Keratinocyte (primary cell): ENCODE measurements at regions not wholly inside any gene's neighbourhood (a gene's known extent, or its start where the extent isn't known, plus 50 kb on each side); places are given as distances from the start of the nearest gene placed in this dataset.

Experiments used
- EZH2 ChIP-seq: IDR thresholded peaks from one replicate; pipeline ENCODE4 v1.6.1; 2012; ENCODE audit warnings: inconsistent platforms, mild to moderate bottlenecking, low read length, moderate library complexity
- TF ChIP-seq, protein P1 (sequence below), 3 experiments: IDR thresholded peaks in 1 of 3; conservative IDR thresholded peaks in 1 of 3; optimal IDR thresholded peaks in 1 of 3; 2 replicates in 2 of 3; 3 replicates in 1 of 3; pipeline versions ENCODE3 to v1.5.1; 2011; ENCODE audit warnings: low read length in 3 of 3, mild to moderate bottlenecking in 3 of 3, moderate library complexity in 2 of 3, control low read depth in 1 of 3, inconsistent platforms in 1 of 3; ENCODE audit not compliant: insufficient read depth in 2 of 3; ENCODE audit errors: extremely low read depth in 1 of 3

DNA sequence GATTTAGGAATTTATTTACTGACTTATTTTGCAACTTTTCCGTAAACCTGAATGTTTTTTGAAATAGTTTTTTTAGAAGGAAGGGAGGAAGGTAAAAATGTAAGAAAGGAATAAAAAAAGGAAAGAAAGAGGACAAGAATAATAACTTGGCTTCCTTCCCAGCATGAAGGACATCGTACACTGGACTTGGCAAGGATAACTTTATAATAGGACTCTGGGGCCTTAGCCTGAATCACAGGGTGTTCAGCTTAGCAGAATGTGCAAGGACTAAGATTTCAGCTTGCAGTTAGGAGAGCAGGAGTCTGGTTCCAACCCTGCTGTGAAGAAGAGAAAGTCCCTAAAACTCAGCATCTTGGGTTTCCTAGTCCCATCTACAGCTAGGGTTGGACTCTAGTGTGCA lies 1053.3 kb downstream of the VRK1 start:
- TF ChIP-seq, protein P1, sequence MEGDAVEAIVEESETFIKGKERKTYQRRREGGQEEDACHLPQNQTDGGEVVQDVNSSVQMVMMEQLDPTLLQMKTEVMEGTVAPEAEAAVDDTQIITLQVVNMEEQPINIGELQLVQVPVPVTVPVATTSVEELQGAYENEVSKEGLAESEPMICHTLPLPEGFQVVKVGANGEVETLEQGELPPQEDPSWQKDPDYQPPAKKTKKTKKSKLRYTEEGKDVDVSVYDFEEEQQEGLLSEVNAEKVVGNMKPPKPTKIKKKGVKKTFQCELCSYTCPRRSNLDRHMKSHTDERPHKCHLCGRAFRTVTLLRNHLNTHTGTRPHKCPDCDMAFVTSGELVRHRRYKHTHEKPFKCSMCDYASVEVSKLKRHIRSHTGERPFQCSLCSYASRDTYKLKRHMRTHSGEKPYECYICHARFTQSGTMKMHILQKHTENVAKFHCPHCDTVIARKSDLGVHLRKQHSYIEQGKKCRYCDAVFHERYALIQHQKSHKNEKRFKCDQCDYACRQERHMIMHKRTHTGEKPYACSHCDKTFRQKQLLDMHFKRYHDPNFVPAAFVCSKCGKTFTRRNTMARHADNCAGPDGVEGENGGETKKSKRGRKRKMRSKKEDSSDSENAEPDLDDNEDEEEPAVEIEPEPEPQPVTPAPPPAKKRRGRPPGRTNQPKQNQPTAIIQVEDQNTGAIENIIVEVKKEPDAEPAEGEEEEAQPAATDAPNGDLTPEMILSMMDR (optimal IDR thresholded peaks at IDR 0.05 in 1 of 3, IDR thresholded peaks at IDR 0.05 in 1 of 3, conservative IDR thresholded peaks at IDR 0.05 in 1 of 3; ENCODE audit: extremely low read depth in 1 of 3, insufficient read depth in 2 of 3, low read length in 3 of 3): no peak
- TF ChIP-seq EZH2: no peak
